Mesenchymal stem cell (in vitro differentiated cells and primary cell): ENCODE measurements at regions not wholly inside any gene's neighbourhood (a gene's known extent, or its start where the extent isn't known, plus 50 kb on each side); places are given as distances from the start of the nearest gene placed in this dataset.

ENCODE experiments used
- DNase-seq: peaks from one replicate; pipeline ENCODE4 v3.0.0-alpha.2; 2013
- H2AFZ ChIP-seq: one replicate; pipeline ENCODE4 v1.6.1; 2013; ENCODE audit warnings: low read depth, mild to moderate bottlenecking, control low read depth, inconsistent platforms, low read length, moderate library complexity
- H2AK5ac ChIP-seq: 2 replicates; pipeline ENCODE4 v1.6.1; 2013; ENCODE audit warnings: low read length, moderate library complexity, mild to moderate bottlenecking, inconsistent platforms; ENCODE audit not compliant: severe bottlenecking
- H2BK120ac ChIP-seq: one replicate; pipeline ENCODE4 v1.6.1; 2013; ENCODE audit warnings: low read depth, mild to moderate bottlenecking, inconsistent platforms, low read length, moderate library complexity
- H2BK12ac ChIP-seq, 2 experiments: one replicate each; pipeline ENCODE4 v1.6.1; 2013; ENCODE audit warnings: inconsistent platforms in 2 of 2, low read length in 2 of 2, mild to moderate bottlenecking in 2 of 2, moderate library complexity in 2 of 2, control low read depth in 1 of 2
- H2BK15ac ChIP-seq: one replicate; pipeline ENCODE4 v1.6.1; 2013; ENCODE audit warnings: mild to moderate bottlenecking, low read depth, inconsistent platforms; ENCODE audit not compliant: poor library complexity, severe bottlenecking
- H2BK5ac ChIP-seq: 2 replicates; pipeline ENCODE4 v1.6.1; 2013; ENCODE audit warnings: low read depth, mild to moderate bottlenecking, low read length, control low read depth, inconsistent platforms; ENCODE audit not compliant: poor library complexity, severe bottlenecking
- H3K14ac ChIP-seq, 2 experiments: one replicate each; pipeline ENCODE4 v1.6.1; 2013; ENCODE audit warnings: inconsistent platforms in 2 of 2, low read length in 2 of 2, control low read depth in 1 of 2, mild to moderate bottlenecking in 1 of 2, moderate library complexity in 1 of 2
- H3K18ac ChIP-seq, 2 experiments: one replicate each; pipeline ENCODE4 v1.6.1; 2013; ENCODE audit warnings: inconsistent platforms in 2 of 2, low read length in 2 of 2, control low read depth in 1 of 2, low read depth in 1 of 2, mild to moderate bottlenecking in 1 of 2
- H3K23ac ChIP-seq, 2 experiments: one replicate each; pipeline ENCODE4 v1.6.1; 2013; ENCODE audit warnings: inconsistent platforms in 2 of 2, low read length in 2 of 2, mild to moderate bottlenecking in 2 of 2, moderate library complexity in 2 of 2, control low read depth in 1 of 2
- H3K27ac ChIP-seq: 2 replicates; pipeline ENCODE4 v1.5.1; 2013; ENCODE audit warnings: mild to moderate bottlenecking, moderate library complexity, low read length, control low read depth, inconsistent platforms; ENCODE audit not compliant: poor library complexity, severe bottlenecking
- H3K27me3 ChIP-seq, 2 experiments: 2 replicates each; pipeline versions ENCODE4 v1.6.1 to v1.7.0; 2013; ENCODE audit warnings: low read length in 2 of 2, mild to moderate bottlenecking in 2 of 2, moderate library complexity in 2 of 2, control low read depth in 1 of 2, inconsistent platforms in 1 of 2; ENCODE audit not compliant: control insufficient read depth in 1 of 2, insufficient read depth in 1 of 2
- H3K36me3 ChIP-seq, 2 experiments: 2 replicates each; pipeline versions ENCODE4 v1.6.1 to v1.7.0; 2013; ENCODE audit warnings: low read length in 2 of 2, control low read depth in 1 of 2, inconsistent platforms in 1 of 2, low read depth in 1 of 2, mild to moderate bottlenecking in 1 of 2; ENCODE audit not compliant: insufficient read depth in 2 of 2, control insufficient read depth in 1 of 2
- H3K4ac ChIP-seq, 2 experiments: one replicate each; pipeline ENCODE4 v1.6.1; 2013; ENCODE audit warnings: inconsistent platforms in 2 of 2, low read length in 2 of 2, mild to moderate bottlenecking in 2 of 2, moderate library complexity in 2 of 2, control low read depth in 1 of 2, low read depth in 1 of 2
- H3K4me1 ChIP-seq: 2 replicates; pipeline ENCODE4 v1.6.1; 2013; ENCODE audit warnings: low read depth, low read length, control low read depth; ENCODE audit not compliant: control insufficient read depth, insufficient read depth
- H3K4me2 ChIP-seq: 2 replicates; pipeline ENCODE4 v1.6.1; 2013; ENCODE audit warnings: low read length, mild to moderate bottlenecking, inconsistent platforms; ENCODE audit not compliant: poor library complexity, severe bottlenecking
- H3K4me3 ChIP-seq, 2 experiments: 2 replicates each; pipeline versions ENCODE4 v1.5.1 to v1.7.0; 2013; ENCODE audit warnings: low read length in 2 of 2, mild to moderate bottlenecking in 2 of 2, control low read depth in 1 of 2, low read depth in 1 of 2; ENCODE audit not compliant: insufficient read depth in 1 of 2
- H3K79me1 ChIP-seq: replicated peaks from 2 replicates; pipeline ENCODE4 v1.6.1; 2013; ENCODE audit warnings: mild to moderate bottlenecking, control low read depth, low read length, inconsistent platforms; ENCODE audit not compliant: poor library complexity, severe bottlenecking
- H3K9ac ChIP-seq: 2 replicates; pipeline ENCODE4 v1.7.0; 2013; ENCODE audit warnings: mild to moderate bottlenecking, low read length, moderate library complexity
- H3K9me3 ChIP-seq: 2 replicates; pipeline ENCODE4 v1.7.0; 2013; ENCODE audit warnings: mild to moderate bottlenecking, low read length; ENCODE audit not compliant: control insufficient read depth
- H4K8ac ChIP-seq: one replicate; pipeline ENCODE4 v1.6.1; 2013; ENCODE audit warnings: inconsistent platforms, mild to moderate bottlenecking, low read length, moderate library complexity
- H4K91ac ChIP-seq: one replicate; pipeline ENCODE4 v1.6.1; 2013; ENCODE audit warnings: mild to moderate bottlenecking, low read length, inconsistent platforms
- WGBS: methylation state at CpG from one replicate; pipeline ENCODE4 v1.1.7; 2013; ENCODE audit warnings: mixed read lengths; 5-methylcytosine and 5-hydroxymethylcytosine counted together

- H3K27me3 ChIP-seq = peaks cover 8 to 22% of the 10 kb centered on the region in 2 experiments
- no peak overlapping the region for H3K23ac ChIP-seq
- no peak overlapping the region for H2BK120ac ChIP-seq
- no peaks in the 10 kb centered on the region for H3K9me3 ChIP-seq
- no peak overlapping the region for H4K8ac ChIP-seq
- no peak overlapping the region for H3K9ac ChIP-seq
- no peak for DNase-seq
- no peak overlapping the region for H3K27ac ChIP-seq
- no peak overlapping the region for H2AK5ac ChIP-seq
- H3K14ac ChIP-seq = no peak overlapping the region
- 95% methylated on average over 5 of the region's 5 CpGs for WGBS
- no peak overlapping the region for H2BK12ac ChIP-seq
- no peak overlapping the region for H2BK15ac ChIP-seq
- H3K4me2 ChIP-seq = no peak overlapping the region
- no peak overlapping the region for H3K4ac ChIP-seq
- H2BK5ac ChIP-seq = no peak overlapping the region
- no peaks in the 10 kb centered on the region for H3K36me3 ChIP-seq
- no peak overlapping the region for H4K91ac ChIP-seq
- H3K18ac ChIP-seq = no peak overlapping the region
- H3K79me1 ChIP-seq = no peaks in the 10 kb centered on the region
- H3K4me3 ChIP-seq = no peak overlapping the region
- peaks cover 2% of the 10 kb centered on the region for H3K4me1 ChIP-seq
- no peak overlapping the region for H2AFZ ChIP-seq
These were observed 82.2 kb upstream of the LIFR start for GRCh38 chr5:38638656-38639055.

GRCh38 chr5:38639377-38640358, 83.2 kb upstream of the LIFR start:
- WGBS = 86% methylated on average over 6 of the region's 6 CpGs
- Histone ChIP-seq H2AFZ (no peak overlapping the region), H3K36me3 (no peaks in the 10 kb centered on the region), H3K4me2 (no peak overlapping the region), H3K9ac (no peak overlapping the region), H2BK120ac (no peak overlapping the region), H3K14ac (no peak overlapping the region), H3K27ac (no peak overlapping the region), H3K4me1 (peaks cover 2% of the 10 kb centered on the region), H3K4me3 (no peak overlapping the region), H3K27me3 (peaks cover 13 to 25% of the 10 kb centered on the region in 2 experiments), H3K79me1 (no peaks in the 10 kb centered on the region), H2AK5ac (no peak overlapping the region), H3K23ac (no peak overlapping the region), H3K9me3 (no peaks in the 10 kb centered on the region), H4K8ac (no peak overlapping the region), H2BK12ac (no peak overlapping the region), H2BK15ac (peak overlapping the region; percentile 77), H3K4ac (no peak overlapping the region), H4K91ac (no peak overlapping the region), H3K18ac (peak overlapping the region in 1 of 2 experiments; percentile 77), H2BK5ac (no peak overlapping the region)
- DNase-seq = peak; percentile 68

DNA sequence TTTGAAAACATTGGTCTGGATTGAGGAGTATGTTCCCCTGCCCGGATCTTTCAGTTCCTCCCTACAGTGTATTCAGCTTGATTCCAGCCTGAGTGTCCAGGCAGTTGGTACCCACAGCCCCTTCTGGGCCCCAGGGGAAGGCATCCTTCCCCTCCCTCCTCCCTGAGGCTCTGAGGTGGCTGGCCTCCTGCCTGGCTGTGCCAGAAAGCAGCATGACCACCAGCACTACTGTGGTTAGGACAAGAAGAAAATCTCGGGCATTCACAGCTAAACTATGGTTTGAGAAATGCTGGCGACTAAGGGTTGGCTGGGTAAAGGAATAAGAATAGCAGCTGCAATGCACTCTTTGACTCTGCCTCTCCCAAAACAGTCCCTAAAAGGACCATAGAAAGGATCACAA, 84.6 kb upstream of the LIFR start:
- no peak overlapping the region for H3K14ac ChIP-seq
- 90% methylated on average over 3 of the region's 3 CpGs for WGBS
- H3K18ac ChIP-seq = peak overlapping the region; percentile 38 to 55
- peak overlapping the region; percentile 33 for H2AK5ac ChIP-seq
- H2AFZ ChIP-seq = no peak overlapping the region
- H3K4me3 ChIP-seq = no peak overlapping the region
- peak overlapping the region; percentile 61 for H4K8ac ChIP-seq
- H2BK120ac ChIP-seq = no peak overlapping the region
- no peak overlapping the region for H2BK5ac ChIP-seq
- no peaks in the 10 kb centered on the region for H3K79me1 ChIP-seq
- H2BK12ac ChIP-seq = peak overlapping the region; percentile 35 to 93
- H3K9ac ChIP-seq = no peak overlapping the region
- H3K36me3 ChIP-seq = no peaks in the 10 kb centered on the region
- no peak overlapping the region for H2BK15ac ChIP-seq
- peak overlapping the region; percentile 80 for H4K91ac ChIP-seq
- H3K4me1 ChIP-seq = peaks cover 2% of the 10 kb centered on the region
- no peak overlapping the region for H3K23ac ChIP-seq
- no peak overlapping the region for H3K27ac ChIP-seq
- no peak for DNase-seq
- no peaks in the 10 kb centered on the region for H3K9me3 ChIP-seq
- H3K27me3 ChIP-seq = peaks cover 20 to 24% of the 10 kb centered on the region in 2 experiments
- H3K4me2 ChIP-seq = no peak overlapping the region
- peak overlapping the region in 1 of 2 experiments; percentile 59 for H3K4ac ChIP-seq

DNA sequence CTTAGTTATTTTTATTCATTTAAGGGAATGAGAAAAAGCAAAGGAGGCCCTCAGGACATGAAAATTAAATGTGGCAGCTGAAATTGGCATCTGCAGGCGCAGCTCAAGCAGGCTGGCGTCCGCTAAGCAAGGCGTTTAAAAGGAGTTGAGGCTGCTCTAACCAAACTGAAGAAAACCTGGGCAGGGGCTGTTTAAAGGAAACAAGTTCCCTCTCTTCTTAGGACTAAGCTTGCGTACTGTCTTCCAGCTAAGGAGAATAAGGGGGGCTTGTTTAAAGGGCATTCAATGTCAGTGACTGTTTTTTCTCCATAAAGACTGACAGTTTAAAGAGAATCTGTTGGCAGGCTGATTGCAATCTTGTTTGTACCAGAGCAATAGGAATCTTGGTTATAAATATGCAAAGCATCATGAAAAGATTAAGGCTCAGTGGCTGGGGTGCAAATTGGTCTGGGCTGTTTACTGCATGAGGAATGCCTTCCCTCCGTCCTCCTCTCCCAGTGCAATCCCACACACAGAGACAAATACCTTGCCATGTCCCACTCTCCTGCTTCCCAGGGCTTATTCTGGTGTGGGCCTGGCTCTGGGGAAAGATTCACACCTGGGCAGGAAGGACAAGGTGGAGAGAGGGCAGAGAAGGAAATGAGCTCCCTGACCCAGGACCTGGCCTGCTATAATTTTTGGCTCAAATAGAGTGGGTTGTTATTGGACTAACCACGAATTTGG, 85.9 kb upstream of the LIFR start:
- whole genome bisulfite sequencing = 77% methylated on average over 7 of the region's 7 CpGs

More for the DNA sequence above, 85.9 kb upstream of the LIFR start:
- Histone ChIP-seq H2AK5ac (no peak overlapping the region), H3K4ac (no peak overlapping the region), H3K36me3 (no peaks in the 10 kb centered on the region), H2BK12ac (no peak overlapping the region), H3K18ac (no peak overlapping the region), H3K4me2 (no peak overlapping the region), H2BK5ac (no peak overlapping the region), H3K9me3 (no peaks in the 10 kb centered on the region), H3K4me1 (peaks cover 2% of the 10 kb centered on the region), H2BK15ac (no peak overlapping the region), H4K8ac (no peak overlapping the region), H2AFZ (no peak overlapping the region), H2BK120ac (no peak overlapping the region), H4K91ac (peak overlapping the region; percentile 10), H3K14ac (no peak overlapping the region), H3K4me3 (no peak overlapping the region), H3K23ac (no peak overlapping the region), H3K27me3 (peaks cover 20 to 23% of the 10 kb centered on the region in 2 experiments), H3K79me1 (no peaks in the 10 kb centered on the region), H3K27ac (no peak overlapping the region), H3K9ac (no peak overlapping the region)
- no peak for DNase-seq
